Left ventricle myocardium inferior (tissue), 1 donor: ENCODE measurements at regions not wholly inside any gene's neighbourhood (a gene's known extent, or its start where the extent isn't known, plus 50 kb on each side); places are given as distances from the start of the nearest gene placed in this dataset.

Source experiments
- DNase-seq: peaks from one replicate; pipeline ENCODE4 v3.0.0-alpha.2; 2020
- H3K27ac ChIP-seq: fragments of 200-600 bp; replicated peaks from 2 replicates; pipeline ENCODE4 v1.8.0; 2021
- H3K27me3 ChIP-seq: fragments of 200-600 bp; 2 replicates; pipeline ENCODE4 v1.8.0; 2021; ENCODE audit warnings: low read depth
- H3K36me3 ChIP-seq: fragments of 200-600 bp; 2 replicates; pipeline ENCODE4 v1.8.0; 2021
- H3K4me1 ChIP-seq: fragments of 200-600 bp; 2 replicates; pipeline ENCODE4 v1.8.0; 2021
- H3K4me3 ChIP-seq: fragments of 200-600 bp; 2 replicates; pipeline ENCODE4 v1.8.0; 2021; ENCODE audit warnings: mild to moderate bottlenecking, moderate library complexity
- H3K9me3 ChIP-seq: fragments of 200-600 bp; replicated peaks from 2 replicates; pipeline ENCODE4 v1.8.0; 2021
- intact Hi-C: fragments of 100-400 bp; cut with micrococcal nuclease; formaldehyde crosslinking; loops from one replicate; pipeline ENCODE4 v1.11.0; 2022
- TF ChIP-seq, protein P1 (sequence below): fragments of 200-600 bp; IDR thresholded peaks from 2 replicates; pipeline ENCODE4 v1.8.0; 2021; ENCODE audit warnings: antibody characterized with exemption, mild to moderate bottlenecking, borderline replicate concordance
- donor health status: DM: no; HTN: yes; CAD: no; lungs with severe emphysema.

- no peak for DNase-seq
- intact Hi-C loops: no loop called here
- H3K36me3 ChIP-seq: no peaks in the 10 kb centered on the region
- H3K4me3 ChIP-seq: no peak overlapping the region
- H3K27ac ChIP-seq: no peak overlapping the region
- TF ChIP-seq, protein P1, sequence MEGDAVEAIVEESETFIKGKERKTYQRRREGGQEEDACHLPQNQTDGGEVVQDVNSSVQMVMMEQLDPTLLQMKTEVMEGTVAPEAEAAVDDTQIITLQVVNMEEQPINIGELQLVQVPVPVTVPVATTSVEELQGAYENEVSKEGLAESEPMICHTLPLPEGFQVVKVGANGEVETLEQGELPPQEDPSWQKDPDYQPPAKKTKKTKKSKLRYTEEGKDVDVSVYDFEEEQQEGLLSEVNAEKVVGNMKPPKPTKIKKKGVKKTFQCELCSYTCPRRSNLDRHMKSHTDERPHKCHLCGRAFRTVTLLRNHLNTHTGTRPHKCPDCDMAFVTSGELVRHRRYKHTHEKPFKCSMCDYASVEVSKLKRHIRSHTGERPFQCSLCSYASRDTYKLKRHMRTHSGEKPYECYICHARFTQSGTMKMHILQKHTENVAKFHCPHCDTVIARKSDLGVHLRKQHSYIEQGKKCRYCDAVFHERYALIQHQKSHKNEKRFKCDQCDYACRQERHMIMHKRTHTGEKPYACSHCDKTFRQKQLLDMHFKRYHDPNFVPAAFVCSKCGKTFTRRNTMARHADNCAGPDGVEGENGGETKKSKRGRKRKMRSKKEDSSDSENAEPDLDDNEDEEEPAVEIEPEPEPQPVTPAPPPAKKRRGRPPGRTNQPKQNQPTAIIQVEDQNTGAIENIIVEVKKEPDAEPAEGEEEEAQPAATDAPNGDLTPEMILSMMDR: no peak
- H3K9me3 ChIP-seq: no peaks in the 10 kb centered on the region
- H3K4me1 ChIP-seq: no peaks in the 10 kb centered on the region
- peaks cover 67% of the 10 kb centered on the region for H3K27me3 ChIP-seq
Measured at GRCh38 chr22:49312601-49313000, 515.1 kb downstream of the BRD1 start.

- H3K9me3 ChIP-seq: no peaks in the 10 kb centered on the region
- no peak overlapping the region for H3K27ac ChIP-seq
- no peaks in the 10 kb centered on the region for H3K4me1 ChIP-seq
- no peaks in the 10 kb centered on the region for H3K36me3 ChIP-seq
- H3K27me3 ChIP-seq: peaks cover 72% of the 10 kb centered on the region
- TF ChIP-seq, protein P1: no peak
- no peak overlapping the region for H3K4me3 ChIP-seq
- intact Hi-C loops: no loop called here
- no peak for DNase-seq
Measured at GRCh38 chr22:49310354-49310753, 517.3 kb downstream of the BRD1 start.

DNA sequence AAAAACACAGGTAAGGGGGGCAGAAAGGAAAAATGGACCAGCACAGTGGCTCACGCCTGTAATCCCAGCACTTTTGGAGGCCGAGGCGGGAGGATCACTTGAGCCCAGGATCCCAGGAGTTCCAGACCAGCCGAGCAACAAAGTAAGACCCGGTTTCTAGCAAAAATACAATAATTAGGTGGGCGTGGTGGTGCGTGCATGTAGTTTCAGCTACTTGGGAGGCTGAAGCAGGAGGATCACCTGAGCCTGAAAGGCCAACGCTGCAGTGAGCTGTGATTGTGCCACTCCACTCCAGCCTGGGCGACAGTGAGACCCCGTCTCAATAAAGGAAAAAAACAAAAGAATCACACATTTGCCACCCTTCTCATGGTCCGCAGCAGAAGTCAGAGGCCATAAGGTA, 519.4 kb downstream of the BRD1 start:
- H3K27me3 ChIP-seq: peaks cover 84% of the 10 kb centered on the region
- TF ChIP-seq, protein P1: no peak
- no peak overlapping the region for H3K4me3 ChIP-seq
- no peak overlapping the region for H3K27ac ChIP-seq
- no peaks in the 10 kb centered on the region for H3K9me3 ChIP-seq
- DNase-seq: no peak
- H3K4me1 ChIP-seq: peaks cover 3% of the 10 kb centered on the region
- no peaks in the 10 kb centered on the region for H3K36me3 ChIP-seq
- intact Hi-C loops: loop anchor here (5.0 kb wide), 1 partner anchor 261 kb away; no protein-coding TSS in a partner anchor

DNA sequence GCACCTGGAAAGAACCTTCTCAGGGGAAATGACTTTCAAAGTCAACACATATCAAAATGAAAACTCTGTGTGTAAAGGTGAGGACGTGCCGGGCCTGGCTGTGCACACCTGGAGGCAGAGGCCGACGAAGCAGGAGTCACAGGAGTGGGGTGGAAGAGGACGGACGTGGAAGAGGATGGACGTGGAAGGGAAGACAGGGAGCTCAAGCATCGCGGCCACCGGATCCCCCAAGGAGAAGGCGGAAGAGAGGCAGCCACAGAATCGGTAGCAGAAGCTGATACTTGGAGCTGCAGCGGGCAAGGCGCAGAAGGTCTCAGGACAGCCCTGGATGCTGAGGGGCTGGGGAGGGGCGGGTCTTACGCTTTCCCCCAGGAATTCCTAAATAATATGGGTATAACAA, 519.8 kb downstream of the BRD1 start:
- H3K27me3 ChIP-seq: peaks cover 88% of the 10 kb centered on the region
- TF ChIP-seq, protein P1: no peak

GRCh38 chr22:49307481-49307830, 520.2 kb downstream of the BRD1 start:
- no peak overlapping the region for H3K4me3 ChIP-seq
- DNase-seq: no peak
- peaks cover 88% of the 10 kb centered on the region for H3K27me3 ChIP-seq
- H3K9me3 ChIP-seq: no peaks in the 10 kb centered on the region
- no peak overlapping the region for H3K27ac ChIP-seq
- intact Hi-C loops: loop anchor here (5.0 kb wide), 1 partner anchor 260 kb away; no protein-coding TSS in a partner anchor
- H3K4me1 ChIP-seq: peaks cover 3% of the 10 kb centered on the region
- no peaks in the 10 kb centered on the region for H3K36me3 ChIP-seq
- TF ChIP-seq, protein P1: no peak

More for the DNA sequence above, 519.8 kb downstream of the BRD1 start:
- no peak overlapping the region for H3K4me3 ChIP-seq
- DNase-seq: no peak
- peaks cover 3% of the 10 kb centered on the region for H3K4me1 ChIP-seq
- intact Hi-C loops: loop anchor here (5.0 kb wide), 1 partner anchor 261 kb away; no protein-coding TSS in a partner anchor
- no peaks in the 10 kb centered on the region for H3K9me3 ChIP-seq
- no peaks in the 10 kb centered on the region for H3K36me3 ChIP-seq
- H3K27ac ChIP-seq: no peak overlapping the region
